HEK293 (cell line): ENCODE measurements at regions not wholly inside any gene's neighbourhood (a gene's known extent, or its start where the extent isn't known, plus 50 kb on each side); places are given as distances from the start of the nearest gene placed in this dataset.

Experiments used
- CTCF ChIA-PET: fragments of 350-600 bp; formaldehyde crosslinking; extraction: SDS; loops from one replicate; lab custom pipeline; 2021; ENCODE audit warnings: antibody characterized with exemption; lab: Yijun Ruan, JAX
- POLR2A ChIA-PET: fragments of 300-600 bp; formaldehyde crosslinking; extraction: SDS; loops from one replicate; lab custom pipeline; 2020; ENCODE audit warnings: antibody characterized with exemption, inconsistent platforms; lab: Yijun Ruan, JAX
- H3K27ac ChIP-seq: fragments of 200-500 bp; sonication (Bioruptor generic); 2 replicates; pipeline ENCODE4 v1.5.1; 2014; ENCODE audit warnings: low read depth, low read length, control low read depth, inconsistent platforms; ENCODE audit errors: extremely low read depth
- H3K36me3 ChIP-seq, 2 experiments: fragments of 200-500 bp in 1 of 2; sonication (Bioruptor generic) in 1 of 2; 1 replicate in 1 of 2; 2 replicates in 1 of 2; pipeline ENCODE4 v1.5.1; 2014 to 2017; ENCODE audit warnings: inconsistent platforms in 2 of 2, low read length in 2 of 2; ENCODE audit not compliant: control insufficient read depth in 2 of 2, insufficient read depth in 1 of 2
- H3K4me1 ChIP-seq: fragments of 200-500 bp; sonication (Bioruptor generic); 2 replicates; pipeline ENCODE4 v1.5.1; 2014; ENCODE audit warnings: mild to moderate bottlenecking, low read length, inconsistent platforms; ENCODE audit not compliant: control insufficient read depth, insufficient read depth
- H3K4me3 ChIP-seq: 2 replicates; pipeline ENCODE4 v1.5.1; 2011; ENCODE audit warnings: low read depth, mild to moderate bottlenecking, control low read depth, low read length, moderate library complexity
- H3K9me3 ChIP-seq: fragments of 200-500 bp; sonication (Bioruptor generic); 2 replicates; pipeline ENCODE4 v1.5.1; 2014; ENCODE audit warnings: low read depth, low read length, inconsistent platforms; ENCODE audit not compliant: control insufficient read depth, insufficient read depth
- GLI2 ChIP-seq: fragments of 450-650 bp; formaldehyde crosslinking; IDR thresholded peaks from 2 replicates; pipeline ENCODE4; 2017; ENCODE audit warnings: missing biosample characterization, missing genetic modification characterization, low read depth, borderline replicate concordance
- KLF1 ChIP-seq: fragments of 450-650 bp; formaldehyde crosslinking; IDR thresholded peaks from 2 replicates; pipeline ENCODE4 v1.5.1; 2016; ENCODE audit warnings: missing biosample characterization, missing genetic modification characterization
- KLF10 ChIP-seq: fragments of 450-650 bp; IDR thresholded peaks from 2 replicates; pipeline ENCODE4 v1.5.1; 2018; ENCODE audit warnings: missing biosample characterization, mild to moderate bottlenecking, missing genetic modification characterization
- SP2 ChIP-seq: fragments of 450-650 bp; formaldehyde crosslinking; IDR thresholded peaks from 2 replicates; pipeline ENCODE4 v1.5.1; 2016; ENCODE audit warnings: missing biosample characterization, missing genetic modification characterization
- ZNF138 ChIP-seq: fragments of 450-650 bp; formaldehyde crosslinking; IDR thresholded peaks from 2 replicates; pipeline ENCODE4 v1.5.1; 2016; ENCODE audit warnings: missing biosample characterization, missing genetic modification characterization, borderline replicate concordance
- ZNF175 ChIP-seq: fragments of 450-650 bp; formaldehyde crosslinking; IDR thresholded peaks from 2 replicates; pipeline ENCODE4 v1.5.1; 2016; ENCODE audit warnings: missing biosample characterization, missing genetic modification characterization
- ZNF23 ChIP-seq: fragments of 450-650 bp; formaldehyde crosslinking; IDR thresholded peaks from 2 replicates; pipeline ENCODE4 v1.5.1; 2016; ENCODE audit warnings: missing biosample characterization, missing genetic modification characterization, borderline replicate concordance
- ZNF426 ChIP-seq: fragments of 450-650 bp; formaldehyde crosslinking; IDR thresholded peaks from 2 replicates; pipeline ENCODE4 v1.5.1; 2017; ENCODE audit warnings: missing biosample characterization, missing genetic modification characterization, mild to moderate bottlenecking, inconsistent platforms, moderate library complexity
- ZNF529 ChIP-seq: fragments of 450-650 bp; formaldehyde crosslinking; IDR thresholded peaks from 2 replicates; pipeline ENCODE4 v1.5.1; 2017; ENCODE audit warnings: missing genetic modification characterization, missing biosample characterization; ENCODE audit not compliant: insufficient replicate concordance
- ZNF548 ChIP-seq: fragments of 450-650 bp; formaldehyde crosslinking; IDR thresholded peaks from 2 replicates; pipeline ENCODE4 v1.5.1; 2016; ENCODE audit warnings: missing biosample characterization, missing genetic modification characterization
- ZNF558 ChIP-seq: fragments of 450-650 bp; formaldehyde crosslinking; IDR thresholded peaks from 2 replicates; pipeline ENCODE4 v1.5.1; 2016; ENCODE audit warnings: missing biosample characterization, missing genetic modification characterization
- ZNF701 ChIP-seq: fragments of 450-650 bp; formaldehyde crosslinking; IDR thresholded peaks from 2 replicates; pipeline ENCODE4 v1.5.1; 2016; ENCODE audit warnings: missing biosample characterization, missing genetic modification characterization
- ZNF777 ChIP-seq: fragments of 450-650 bp; formaldehyde crosslinking; IDR thresholded peaks from 2 replicates; pipeline ENCODE4 v1.5.1; 2017; ENCODE audit warnings: missing biosample characterization, missing genetic modification characterization, borderline replicate concordance
- TF ChIP-seq, protein P1 (sequence below): fragments of 450-650 bp; IDR thresholded peaks from 2 replicates; pipeline ENCODE4 v1.5.1; 2018; ENCODE audit warnings: missing biosample characterization, mild to moderate bottlenecking, missing genetic modification characterization
- TF ChIP-seq, protein P2 (sequence below): fragments of 450-650 bp; formaldehyde crosslinking; IDR thresholded peaks from 2 replicates; pipeline ENCODE4 v1.5.1; 2016; ENCODE audit warnings: missing biosample characterization, missing genetic modification characterization
- TF ChIP-seq, protein P3 (sequence below): sonication (generic); formaldehyde crosslinking; IDR thresholded peaks from 2 replicates; pipeline ENCODE4 v1.8.1; 2022; ENCODE audit warnings: mild to moderate bottlenecking, moderate library complexity, missing genetic modification reagents
- TF ChIP-seq, protein P4 (sequence below): fragments of 450-650 bp; formaldehyde crosslinking; IDR thresholded peaks from 2 replicates; pipeline ENCODE4 v1.5.1; 2016; ENCODE audit warnings: missing biosample characterization, missing genetic modification characterization
- TF ChIP-seq, protein P5 (sequence below): fragments of 450-650 bp; formaldehyde crosslinking; IDR thresholded peaks from 2 replicates; pipeline ENCODE4 v1.5.1; 2016; ENCODE audit warnings: missing biosample characterization, missing genetic modification characterization

DNA sequence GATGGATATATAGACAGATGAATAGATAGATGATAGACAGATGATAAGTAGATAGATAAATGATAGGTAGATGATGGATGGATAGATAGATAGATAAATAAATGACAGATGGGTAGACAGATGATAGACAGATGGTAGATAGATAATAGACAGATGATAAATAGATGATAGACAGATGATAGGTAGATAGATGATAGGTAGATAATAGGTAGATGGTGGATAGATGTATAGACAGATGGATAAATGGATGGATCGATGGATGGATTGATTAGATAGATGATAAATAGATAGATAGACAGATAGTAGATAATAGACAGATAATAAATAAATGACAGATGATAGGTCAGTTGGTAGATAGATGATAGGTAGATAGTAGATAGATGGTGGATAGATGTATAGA lies 212.7 kb downstream of the NFATC2 start (continued):
- TF ChIP-seq, protein P1, sequence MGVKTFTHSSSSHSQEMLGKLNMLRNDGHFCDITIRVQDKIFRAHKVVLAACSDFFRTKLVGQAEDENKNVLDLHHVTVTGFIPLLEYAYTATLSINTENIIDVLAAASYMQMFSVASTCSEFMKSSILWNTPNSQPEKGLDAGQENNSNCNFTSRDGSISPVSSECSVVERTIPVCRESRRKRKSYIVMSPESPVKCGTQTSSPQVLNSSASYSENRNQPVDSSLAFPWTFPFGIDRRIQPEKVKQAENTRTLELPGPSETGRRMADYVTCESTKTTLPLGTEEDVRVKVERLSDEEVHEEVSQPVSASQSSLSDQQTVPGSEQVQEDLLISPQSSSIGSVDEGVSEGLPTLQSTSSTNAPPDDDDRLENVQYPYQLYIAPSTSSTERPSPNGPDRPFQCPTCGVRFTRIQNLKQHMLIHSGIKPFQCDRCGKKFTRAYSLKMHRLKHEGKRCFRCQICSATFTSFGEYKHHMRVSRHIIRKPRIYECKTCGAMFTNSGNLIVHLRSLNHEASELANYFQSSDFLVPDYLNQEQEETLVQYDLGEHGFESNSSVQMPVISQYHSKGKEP (tag by site-specific recombination): no peak
- TF ChIP-seq ZNF175 (tag by site-specific recombination): no peak
- TF ChIP-seq ZNF558 (tag by site-specific recombination): no peak
- TF ChIP-seq, all 188 proteins: peak for 4

DNA sequence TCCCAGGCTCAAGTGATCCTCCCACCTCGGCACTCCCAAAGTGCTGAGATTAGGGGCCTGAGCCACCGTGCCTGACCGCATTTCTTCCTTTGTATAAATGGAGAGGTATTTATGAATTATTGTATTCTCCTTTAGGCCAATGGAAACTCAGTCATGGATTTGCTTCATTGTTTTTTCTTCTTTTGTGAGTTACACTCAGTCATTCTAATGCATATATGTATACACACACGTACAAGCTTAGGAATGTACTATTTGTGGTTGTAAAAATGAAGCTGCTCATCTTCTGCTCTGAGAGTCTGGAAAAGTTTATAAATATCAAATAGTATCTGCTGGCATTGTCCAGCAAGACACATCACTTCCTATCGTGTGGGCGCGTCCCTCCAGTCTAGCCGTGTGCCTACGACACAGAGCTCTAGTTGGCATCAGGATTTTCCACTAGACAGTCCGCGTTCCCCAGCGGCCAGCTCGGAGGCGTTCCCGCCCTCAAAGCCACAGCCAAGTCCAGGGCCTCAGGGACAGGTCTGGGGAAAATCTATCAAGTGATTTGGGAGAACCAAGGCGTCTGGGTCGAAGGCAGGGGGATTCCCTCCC lies 215.2 kb downstream of the NFATC2 start:
- CTCF ChIA-PET: interaction anchor here (1.2 to 1.4 kb wide), 2 partner anchors 9 to 28 kb away, joined by 3 to 6 read pairs; no protein-coding TSS in a partner anchor
- POLR2A ChIA-PET: no interaction called here
- TF ChIP-seq ZNF529 (tag by site-specific recombination): no peak
- no peak for TF ChIP-seq ZNF23 (tag by site-specific recombination)
- TF ChIP-seq SP2 (tag by site-specific recombination): no peak
- TF ChIP-seq, protein P2, sequence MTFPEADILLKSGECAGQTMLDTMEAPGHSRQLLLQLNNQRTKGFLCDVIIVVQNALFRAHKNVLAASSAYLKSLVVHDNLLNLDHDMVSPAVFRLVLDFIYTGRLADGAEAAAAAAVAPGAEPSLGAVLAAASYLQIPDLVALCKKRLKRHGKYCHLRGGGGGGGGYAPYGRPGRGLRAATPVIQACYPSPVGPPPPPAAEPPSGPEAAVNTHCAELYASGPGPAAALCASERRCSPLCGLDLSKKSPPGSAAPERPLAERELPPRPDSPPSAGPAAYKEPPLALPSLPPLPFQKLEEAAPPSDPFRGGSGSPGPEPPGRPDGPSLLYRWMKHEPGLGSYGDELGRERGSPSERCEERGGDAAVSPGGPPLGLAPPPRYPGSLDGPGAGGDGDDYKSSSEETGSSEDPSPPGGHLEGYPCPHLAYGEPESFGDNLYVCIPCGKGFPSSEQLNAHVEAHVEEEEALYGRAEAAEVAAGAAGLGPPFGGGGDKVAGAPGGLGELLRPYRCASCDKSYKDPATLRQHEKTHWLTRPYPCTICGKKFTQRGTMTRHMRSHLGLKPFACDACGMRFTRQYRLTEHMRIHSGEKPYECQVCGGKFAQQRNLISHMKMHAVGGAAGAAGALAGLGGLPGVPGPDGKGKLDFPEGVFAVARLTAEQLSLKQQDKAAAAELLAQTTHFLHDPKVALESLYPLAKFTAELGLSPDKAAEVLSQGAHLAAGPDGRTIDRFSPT (tag by site-specific recombination): no peak
- TF ChIP-seq KLF1 (tag by site-specific recombination): no peak
- no peak for TF ChIP-seq ZNF701 (tag by site-specific recombination)
- no peak for TF ChIP-seq ZNF777
- TF ChIP-seq ZNF138 (tag by site-specific recombination): no peak
- TF ChIP-seq, protein P3, sequence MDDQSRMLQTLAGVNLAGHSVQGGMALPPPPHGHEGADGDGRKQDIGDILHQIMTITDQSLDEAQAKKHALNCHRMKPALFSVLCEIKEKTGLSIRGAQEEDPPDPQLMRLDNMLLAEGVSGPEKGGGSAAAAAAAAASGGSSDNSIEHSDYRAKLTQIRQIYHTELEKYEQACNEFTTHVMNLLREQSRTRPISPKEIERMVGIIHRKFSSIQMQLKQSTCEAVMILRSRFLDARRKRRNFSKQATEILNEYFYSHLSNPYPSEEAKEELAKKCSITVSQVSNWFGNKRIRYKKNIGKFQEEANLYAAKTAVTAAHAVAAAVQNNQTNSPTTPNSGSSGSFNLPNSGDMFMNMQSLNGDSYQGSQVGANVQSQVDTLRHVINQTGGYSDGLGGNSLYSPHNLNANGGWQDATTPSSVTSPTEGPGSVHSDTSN (CRISPR knock-in tag): no peak
- TF ChIP-seq, protein P4, sequence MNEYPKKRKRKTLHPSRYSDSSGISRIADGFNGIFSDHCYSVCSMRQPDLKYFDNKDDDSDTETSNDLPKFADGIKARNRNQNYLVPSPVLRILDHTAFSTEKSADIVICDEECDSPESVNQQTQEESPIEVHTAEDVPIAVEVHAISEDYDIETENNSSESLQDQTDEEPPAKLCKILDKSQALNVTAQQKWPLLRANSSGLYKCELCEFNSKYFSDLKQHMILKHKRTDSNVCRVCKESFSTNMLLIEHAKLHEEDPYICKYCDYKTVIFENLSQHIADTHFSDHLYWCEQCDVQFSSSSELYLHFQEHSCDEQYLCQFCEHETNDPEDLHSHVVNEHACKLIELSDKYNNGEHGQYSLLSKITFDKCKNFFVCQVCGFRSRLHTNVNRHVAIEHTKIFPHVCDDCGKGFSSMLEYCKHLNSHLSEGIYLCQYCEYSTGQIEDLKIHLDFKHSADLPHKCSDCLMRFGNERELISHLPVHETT: no peak
- no peak for TF ChIP-seq KLF10 (tag by site-specific recombination)
- TF ChIP-seq, protein P5, sequence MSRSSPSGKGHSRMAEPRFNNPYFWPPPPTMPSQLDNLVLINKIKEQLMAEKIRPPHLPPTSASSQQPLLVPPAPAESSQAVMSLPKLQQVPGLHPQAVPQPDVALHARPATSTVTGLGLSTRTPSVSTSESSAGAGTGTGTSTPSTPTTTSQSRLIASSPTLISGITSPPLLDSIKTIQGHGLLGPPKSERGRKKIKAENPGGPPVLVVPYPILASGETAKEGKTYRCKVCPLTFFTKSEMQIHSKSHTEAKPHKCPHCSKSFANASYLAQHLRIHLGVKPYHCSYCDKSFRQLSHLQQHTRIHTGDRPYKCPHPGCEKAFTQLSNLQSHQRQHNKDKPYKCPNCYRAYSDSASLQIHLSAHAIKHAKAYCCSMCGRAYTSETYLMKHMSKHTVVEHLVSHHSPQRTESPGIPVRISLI (tag by site-specific recombination): no peak
- no peak for TF ChIP-seq GLI2
- no peak for TF ChIP-seq ZNF548 (tag by site-specific recombination)
- TF ChIP-seq ZNF426 (tag by site-specific recombination): no peak
- H3K4me1 ChIP-seq: no peaks in the 10 kb centered on the region
- no peaks in the 10 kb centered on the region for H3K9me3 ChIP-seq
- no peak overlapping the region for H3K27ac ChIP-seq
- no peak overlapping the region for H3K4me3 ChIP-seq
- H3K36me3 ChIP-seq: no peaks in the 10 kb centered on the region
